RWPE1 (cell line): ENCODE measurements at regions not wholly inside any gene's neighbourhood (a gene's known extent, or its start where the extent isn't known, plus 50 kb on each side); places are given as distances from the start of the nearest gene placed in this dataset.

Experiments used
- CTCF ChIA-PET: fragments of 350-600 bp; sonication (Branson Sonifier 250); formaldehyde crosslinking; extraction: SDS; loops from one replicate; lab custom pipeline; 2021; lab: Yijun Ruan, JAX
- POLR2A ChIA-PET: fragments of 400-600 bp; formaldehyde crosslinking; extraction: SDS; loops from one replicate; lab custom pipeline; 2020; ENCODE audit warnings: antibody characterized with exemption; ENCODE audit not compliant: low non-redundant PET; lab: Yijun Ruan, JAX
- DNase-seq: peaks from one replicate; pipeline ENCODE4 v3.0.0; 2012; ENCODE audit warnings: low spot score
- H3K27ac ChIP-seq: fragments of 450-650 bp; 2 replicates; pipeline ENCODE4 v1.5.1; 2017
- TF ChIP-seq, protein P1 (sequence below): fragments of 450-650 bp; conservative IDR thresholded peaks from 2 replicates; pipeline ENCODE4 v1.5.1; 2017; ENCODE audit warnings: low read depth, mild to moderate bottlenecking

DNA sequence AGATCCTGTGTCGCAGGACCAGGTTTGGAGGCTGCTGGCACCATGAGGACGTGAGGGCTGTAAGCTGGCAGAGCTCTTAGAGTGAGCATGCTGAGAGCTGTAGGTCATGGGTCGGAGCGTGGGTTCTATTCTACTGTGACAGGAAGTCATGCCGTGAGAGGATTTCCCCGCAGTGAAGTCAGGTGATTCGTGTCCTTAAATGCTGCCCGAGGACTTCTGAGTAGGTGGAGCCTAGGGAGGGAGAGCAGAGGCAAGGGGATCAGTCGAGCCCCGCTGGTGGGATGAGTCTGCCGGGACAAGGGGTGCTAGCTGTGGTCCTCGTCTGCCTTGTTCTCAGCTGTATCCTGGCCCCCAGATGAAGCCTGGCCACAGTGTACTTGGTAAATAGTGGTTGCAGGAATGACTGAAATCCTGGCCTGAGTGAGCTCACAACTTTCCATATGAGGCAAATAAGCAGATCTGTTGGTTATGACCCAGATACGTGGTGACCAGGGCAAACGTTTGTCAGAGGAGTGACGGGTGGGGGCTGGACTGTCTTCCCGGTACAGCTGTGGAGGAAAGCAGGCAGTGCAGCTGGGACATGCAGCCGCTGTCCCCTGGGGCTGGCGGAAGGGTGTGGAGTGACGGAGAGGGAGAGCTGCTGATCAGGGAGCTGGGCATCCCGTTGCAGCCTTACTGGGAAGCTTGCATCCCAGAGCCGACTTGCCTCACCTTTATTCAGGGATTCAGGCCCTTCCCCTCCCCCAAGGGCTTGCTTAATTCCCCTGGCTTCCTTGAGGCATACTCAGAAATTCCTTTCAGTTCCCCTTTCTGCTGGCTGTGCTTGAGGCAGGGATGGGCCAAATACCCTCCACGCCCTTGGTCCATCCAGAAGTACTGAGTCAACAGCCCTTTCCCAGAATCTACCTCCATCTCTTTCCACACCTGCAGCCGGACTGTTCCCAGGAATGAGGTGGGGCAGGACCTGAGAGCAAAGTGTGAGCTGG lies 250.9 kb upstream of the RREB1 start:
- DNase-seq = peak; percentile 88
- ChIA-PET CTCF (interaction anchor here (0.6 to 0.8 kb wide), 3 partner anchors 22 to 774 kb away, joined by 3 to 4 read pairs (median 3); no protein-coding TSS in a partner anchor), POLR2A (interaction anchor here (0.7 kb wide), 1 partner anchor 253 kb away, joined by 3 read pairs; no protein-coding TSS in a partner anchor)
- TF ChIP-seq, protein P1, sequence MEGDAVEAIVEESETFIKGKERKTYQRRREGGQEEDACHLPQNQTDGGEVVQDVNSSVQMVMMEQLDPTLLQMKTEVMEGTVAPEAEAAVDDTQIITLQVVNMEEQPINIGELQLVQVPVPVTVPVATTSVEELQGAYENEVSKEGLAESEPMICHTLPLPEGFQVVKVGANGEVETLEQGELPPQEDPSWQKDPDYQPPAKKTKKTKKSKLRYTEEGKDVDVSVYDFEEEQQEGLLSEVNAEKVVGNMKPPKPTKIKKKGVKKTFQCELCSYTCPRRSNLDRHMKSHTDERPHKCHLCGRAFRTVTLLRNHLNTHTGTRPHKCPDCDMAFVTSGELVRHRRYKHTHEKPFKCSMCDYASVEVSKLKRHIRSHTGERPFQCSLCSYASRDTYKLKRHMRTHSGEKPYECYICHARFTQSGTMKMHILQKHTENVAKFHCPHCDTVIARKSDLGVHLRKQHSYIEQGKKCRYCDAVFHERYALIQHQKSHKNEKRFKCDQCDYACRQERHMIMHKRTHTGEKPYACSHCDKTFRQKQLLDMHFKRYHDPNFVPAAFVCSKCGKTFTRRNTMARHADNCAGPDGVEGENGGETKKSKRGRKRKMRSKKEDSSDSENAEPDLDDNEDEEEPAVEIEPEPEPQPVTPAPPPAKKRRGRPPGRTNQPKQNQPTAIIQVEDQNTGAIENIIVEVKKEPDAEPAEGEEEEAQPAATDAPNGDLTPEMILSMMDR = no peak
- peak overlapping the region; percentile 98 for H3K27ac ChIP-seq

- ChIA-PET POLR2A (interaction anchor here (0.6 to 0.7 kb wide), 2 partner anchors 252 to 343 kb away, joined by 3 read pairs; no protein-coding TSS in a partner anchor), CTCF (interaction anchor here (0.6 to 0.8 kb wide), 4 partner anchors 21 to 773 kb away, joined by 3 to 5 read pairs (median 4); no protein-coding TSS in a partner anchor)
- DNase-seq = no peak
- TF ChIP-seq, protein P1 = no peak
- peak overlapping the region; percentile 98 for H3K27ac ChIP-seq
These were observed 250.2 kb upstream of the RREB1 start for GRCh38 chr6:6857528-6857927.

GRCh38 chr6:6858533-6858982 lies 249.2 kb upstream of the RREB1 start:
- H3K27ac ChIP-seq = no peak overlapping the region
- ChIA-PET CTCF (no interaction called here), POLR2A (no interaction called here)
- DNase-seq = no peak
- TF ChIP-seq, protein P1 = no peak

GRCh38 chr6:6859105-6859504 lies 248.7 kb upstream of the RREB1 start:
- no peak for DNase-seq

DNA sequence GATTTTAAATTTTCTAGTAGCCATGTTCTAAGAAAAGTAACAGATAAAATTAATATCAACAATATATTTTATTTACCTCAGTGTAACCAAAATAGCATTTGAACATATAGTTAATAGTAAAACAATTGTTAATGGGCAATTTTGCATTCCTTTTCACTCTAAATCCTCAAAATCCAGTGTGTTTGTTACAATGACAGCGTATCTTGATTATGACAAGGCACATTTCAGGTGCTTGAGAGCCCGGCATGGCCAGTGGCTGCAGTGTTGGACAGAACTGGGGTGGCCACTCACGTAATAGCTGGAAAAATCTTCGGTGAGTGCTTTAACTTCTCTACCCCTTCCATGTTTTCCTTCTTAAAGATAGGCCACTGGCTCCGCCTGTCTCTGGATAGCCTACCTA lies 248.0 kb upstream of the RREB1 start:
- TF ChIP-seq, protein P1 = no peak
- ChIA-PET POLR2A (no interaction called here), CTCF (interaction anchor here (0.6 kb wide), 1 partner anchor 1553 kb away, joined by 3 read pairs; no protein-coding TSS in a partner anchor)
- H3K27ac ChIP-seq = no peak overlapping the region
- no peak for DNase-seq

More at GRCh38 chr6:6859105-6859504, 248.7 kb upstream of the RREB1 start:
- CTCF ChIA-PET = no interaction called here
- POLR2A ChIA-PET = no interaction called here
- TF ChIP-seq, protein P1 = no peak
- no peak overlapping the region for H3K27ac ChIP-seq

- DNase-seq = no peak
- CTCF ChIA-PET = no interaction called here
- POLR2A ChIA-PET = no interaction called here
- peak overlapping the region; percentile 22 for H3K27ac ChIP-seq
- TF ChIP-seq, protein P1 = no peak
These were observed 246.9 kb upstream of the RREB1 start for GRCh38 chr6:6860863-6861262.
